ENCODE measurements at regions not wholly inside any gene's neighbourhood (a gene's known extent, or its start where the extent isn't known, plus 50 kb on each side); places are given as distances from the start of the nearest gene placed in this dataset.
"Not testable (repeated sequence)": the region's sequence is repeated elsewhere in the genome, so short reads cannot be mapped to it uniquely, and the experiment has no call there.

- no peak overlapping the region for H3K9ac ChIP-seq (ENCODE audit: low read depth, low read length)
- H3K9me3 ChIP-seq (ENCODE audit: control insufficient read depth, insufficient read depth, low read length): peaks cover 11% of the 10 kb centered on the region; the same call in 1 of the 2 replicates
- H3K4me1 ChIP-seq (ENCODE audit: control insufficient read depth, insufficient read depth, low read length): no peaks in the 10 kb centered on the region
- H3K27me3 ChIP-seq (ENCODE audit: control insufficient read depth, insufficient read depth, low read length): no peaks in the 10 kb centered on the region
- H3K36me3 ChIP-seq (ENCODE audit: control insufficient read depth, insufficient read depth, low read length): no peaks in the 10 kb centered on the region
- no peak overlapping the region for H3K4me3 ChIP-seq (ENCODE audit: low read depth, low read length)
- H3K27ac ChIP-seq (ENCODE audit: low read depth, low read length): no peak overlapping the region
Observed at GRCh38 chr6:157727629-157728182, 95.3 kb upstream of the SNX9 start.

GRCh38 chr6:157728183-157728881 is 94.7 kb upstream of the SNX9 start:
- H3K4me1 ChIP-seq (ENCODE audit: control insufficient read depth, insufficient read depth, low read length): no peaks in the 10 kb centered on the region
- no peak overlapping the region for H3K9ac ChIP-seq (ENCODE audit: low read depth, low read length)
- no peak overlapping the region for H3K27ac ChIP-seq (ENCODE audit: low read depth, low read length)
- H3K4me3 ChIP-seq (ENCODE audit: low read depth, low read length): no peak overlapping the region
- no peaks in the 10 kb centered on the region for H3K27me3 ChIP-seq (ENCODE audit: control insufficient read depth, insufficient read depth, low read length)
- H3K36me3 ChIP-seq (ENCODE audit: control insufficient read depth, insufficient read depth, low read length): no peaks in the 10 kb centered on the region
- H3K9me3 ChIP-seq (ENCODE audit: control insufficient read depth, insufficient read depth, low read length): peaks cover 11% of the 10 kb centered on the region; the same call in 1 of the 2 replicates

GRCh38 chr6:157731221-157731620 is 91.8 kb upstream of the SNX9 start:
- no peak overlapping the region for H3K4me3 ChIP-seq (ENCODE audit: low read depth, low read length)
- H3K36me3 ChIP-seq (ENCODE audit: control insufficient read depth, insufficient read depth, low read length): no peaks in the 10 kb centered on the region
- H3K9ac ChIP-seq (ENCODE audit: low read depth, low read length): no peak overlapping the region
- H3K27ac ChIP-seq (ENCODE audit: low read depth, low read length): no peak overlapping the region
- H3K4me1 ChIP-seq (ENCODE audit: control insufficient read depth, insufficient read depth, low read length): no peaks in the 10 kb centered on the region
- no peaks in the 10 kb centered on the region for H3K9me3 ChIP-seq (ENCODE audit: control insufficient read depth, insufficient read depth, low read length)
- no peaks in the 10 kb centered on the region for H3K27me3 ChIP-seq (ENCODE audit: control insufficient read depth, insufficient read depth, low read length)

- H3K9ac ChIP-seq (ENCODE audit: low read depth, low read length): no peak overlapping the region
- no peaks in the 10 kb centered on the region for H3K36me3 ChIP-seq (ENCODE audit: control insufficient read depth, insufficient read depth, low read length)
- no peaks in the 10 kb centered on the region for H3K9me3 ChIP-seq (ENCODE audit: control insufficient read depth, insufficient read depth, low read length)
- no peak overlapping the region for H3K27ac ChIP-seq (ENCODE audit: low read depth, low read length)
- no peak overlapping the region for H3K4me3 ChIP-seq (ENCODE audit: low read depth, low read length)
- no peaks in the 10 kb centered on the region for H3K4me1 ChIP-seq (ENCODE audit: control insufficient read depth, insufficient read depth, low read length)
- H3K27me3 ChIP-seq (ENCODE audit: control insufficient read depth, insufficient read depth, low read length): no peaks in the 10 kb centered on the region
Observed at GRCh38 chr6:157732007-157732406, 91.0 kb upstream of the SNX9 start.

GRCh38 chr6:157732416-157733161 is 90.5 kb upstream of the SNX9 start:
- H3K9ac ChIP-seq (ENCODE audit: low read depth, low read length): no peak overlapping the region
- H3K4me1 ChIP-seq (ENCODE audit: control insufficient read depth, insufficient read depth, low read length): no peaks in the 10 kb centered on the region
- H3K27ac ChIP-seq (ENCODE audit: low read depth, low read length): no peak overlapping the region
- no peak overlapping the region for H3K4me3 ChIP-seq (ENCODE audit: low read depth, low read length)
- no peaks in the 10 kb centered on the region for H3K9me3 ChIP-seq (ENCODE audit: control insufficient read depth, insufficient read depth, low read length)
- H3K36me3 ChIP-seq (ENCODE audit: control insufficient read depth, insufficient read depth, low read length): no peaks in the 10 kb centered on the region
- no peaks in the 10 kb centered on the region for H3K27me3 ChIP-seq (ENCODE audit: control insufficient read depth, insufficient read depth, low read length)

GRCh38 chr6:157736555-157736954 is 86.5 kb upstream of the SNX9 start:
- H3K27me3 ChIP-seq (ENCODE audit: control insufficient read depth, insufficient read depth, low read length); H3K27ac ChIP-seq (ENCODE audit: low read depth, low read length); H3K4me3 ChIP-seq (ENCODE audit: low read depth, low read length); H3K36me3 ChIP-seq (ENCODE audit: control insufficient read depth, insufficient read depth, low read length); H3K4me1 ChIP-seq (ENCODE audit: control insufficient read depth, insufficient read depth, low read length); H3K9ac ChIP-seq (ENCODE audit: low read depth, low read length); H3K9me3 ChIP-seq (ENCODE audit: control insufficient read depth, insufficient read depth, low read length): not testable (repeated sequence)

GRCh38 chr6:157741321-157741947 is 81.6 kb upstream of the SNX9 start:
- H3K36me3 ChIP-seq (ENCODE audit: control insufficient read depth, insufficient read depth, low read length): no peaks in the 10 kb centered on the region
- H3K9ac ChIP-seq (ENCODE audit: low read depth, low read length): no peak overlapping the region
- H3K27ac ChIP-seq (ENCODE audit: low read depth, low read length): peak overlapping the region; percentile 53
- H3K4me3 ChIP-seq (ENCODE audit: low read depth, low read length): no peak overlapping the region
- H3K27me3 ChIP-seq (ENCODE audit: control insufficient read depth, insufficient read depth, low read length): no peaks in the 10 kb centered on the region
- H3K9me3 ChIP-seq (ENCODE audit: control insufficient read depth, insufficient read depth, low read length): no peaks in the 10 kb centered on the region
- H3K4me1 ChIP-seq (ENCODE audit: control insufficient read depth, insufficient read depth, low read length): peaks cover 13% of the 10 kb centered on the region

- peak overlapping the region; percentile 53 for H3K27ac ChIP-seq (ENCODE audit: low read depth, low read length)
- no peaks in the 10 kb centered on the region for H3K36me3 ChIP-seq (ENCODE audit: control insufficient read depth, insufficient read depth, low read length)
- 0 out of 2 replicates have a peak, but pooled peaks cover 4% of the 10 kb centered on the region for H3K9me3 ChIP-seq (ENCODE audit: control insufficient read depth, insufficient read depth, low read length)
- peaks cover 13% of the 10 kb centered on the region for H3K4me1 ChIP-seq (ENCODE audit: control insufficient read depth, insufficient read depth, low read length)
- H3K27me3 ChIP-seq (ENCODE audit: control insufficient read depth, insufficient read depth, low read length): no peaks in the 10 kb centered on the region
- H3K4me3 ChIP-seq (ENCODE audit: low read depth, low read length): no peak overlapping the region
- H3K9ac ChIP-seq (ENCODE audit: low read depth, low read length): no peak overlapping the region
Observed at GRCh38 chr6:157741948-157742556, 81.0 kb upstream of the SNX9 start.

- Histone ChIP-seq H3K27me3 (ENCODE audit: control insufficient read depth, insufficient read depth, low read length) (no peaks in the 10 kb centered on the region), H3K4me3 (ENCODE audit: low read depth, low read length) (no peak overlapping the region), H3K27ac (ENCODE audit: low read depth, low read length) (no peak overlapping the region), H3K9ac (ENCODE audit: low read depth, low read length) (no peak overlapping the region), H3K4me1 (ENCODE audit: control insufficient read depth, insufficient read depth, low read length) (peaks cover 13% of the 10 kb centered on the region), H3K36me3 (ENCODE audit: control insufficient read depth, insufficient read depth, low read length) (no peaks in the 10 kb centered on the region), H3K9me3 (ENCODE audit: control insufficient read depth, insufficient read depth, low read length) (0 out of 2 replicates have a peak, but pooled peaks cover 6% of the 10 kb centered on the region)
Observed at GRCh38 chr6:157744102-157744601, 78.9 kb upstream of the SNX9 start.

GRCh38 chr6:157746897-157747296 is 76.1 kb upstream of the SNX9 start:
- Histone ChIP-seq H3K4me3 (ENCODE audit: low read depth, low read length) (no peak overlapping the region), H3K9ac (ENCODE audit: low read depth, low read length) (no peak overlapping the region), H3K27me3 (ENCODE audit: control insufficient read depth, insufficient read depth, low read length) (no peaks in the 10 kb centered on the region), H3K9me3 (ENCODE audit: control insufficient read depth, insufficient read depth, low read length) (peaks cover 12% of the 10 kb centered on the region; the same call in 1 of the 2 replicates), H3K27ac (ENCODE audit: low read depth, low read length) (no peak overlapping the region), H3K4me1 (ENCODE audit: control insufficient read depth, insufficient read depth, low read length) (peaks cover 6% of the 10 kb centered on the region), H3K36me3 (ENCODE audit: control insufficient read depth, insufficient read depth, low read length) (no peaks in the 10 kb centered on the region)

All from HUES48 (cell line).